ENCODE measurements at regions not wholly inside any gene's neighbourhood (a gene's known extent, or its start where the extent isn't known, plus 50 kb on each side); places are given as distances from the start of the nearest gene placed in this dataset.

DNA sequence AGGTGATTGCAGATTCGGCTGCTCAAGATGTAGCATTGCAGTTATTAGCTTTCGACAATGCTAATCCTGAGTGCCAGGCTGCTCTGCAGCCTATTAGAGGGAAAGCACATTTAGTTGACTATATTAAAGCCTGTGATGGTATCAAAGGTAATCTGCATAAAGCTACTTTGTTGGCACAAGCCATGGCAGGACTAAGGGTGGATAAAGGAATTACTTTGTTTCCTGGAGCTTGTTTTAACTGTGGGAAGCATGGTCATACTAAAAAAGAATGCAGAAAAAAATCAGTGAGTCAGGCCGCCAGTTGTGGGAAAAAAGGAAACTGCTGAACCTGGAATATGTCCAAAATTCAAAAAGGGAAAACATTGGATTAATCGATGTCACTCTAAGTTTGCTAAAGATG, 154.9 kb upstream of the TECRL start:
- no peak for TF ChIP-seq EP300 (IDR thresholded peaks at IDR 0.05)
- TF ChIP-seq, protein P1, sequence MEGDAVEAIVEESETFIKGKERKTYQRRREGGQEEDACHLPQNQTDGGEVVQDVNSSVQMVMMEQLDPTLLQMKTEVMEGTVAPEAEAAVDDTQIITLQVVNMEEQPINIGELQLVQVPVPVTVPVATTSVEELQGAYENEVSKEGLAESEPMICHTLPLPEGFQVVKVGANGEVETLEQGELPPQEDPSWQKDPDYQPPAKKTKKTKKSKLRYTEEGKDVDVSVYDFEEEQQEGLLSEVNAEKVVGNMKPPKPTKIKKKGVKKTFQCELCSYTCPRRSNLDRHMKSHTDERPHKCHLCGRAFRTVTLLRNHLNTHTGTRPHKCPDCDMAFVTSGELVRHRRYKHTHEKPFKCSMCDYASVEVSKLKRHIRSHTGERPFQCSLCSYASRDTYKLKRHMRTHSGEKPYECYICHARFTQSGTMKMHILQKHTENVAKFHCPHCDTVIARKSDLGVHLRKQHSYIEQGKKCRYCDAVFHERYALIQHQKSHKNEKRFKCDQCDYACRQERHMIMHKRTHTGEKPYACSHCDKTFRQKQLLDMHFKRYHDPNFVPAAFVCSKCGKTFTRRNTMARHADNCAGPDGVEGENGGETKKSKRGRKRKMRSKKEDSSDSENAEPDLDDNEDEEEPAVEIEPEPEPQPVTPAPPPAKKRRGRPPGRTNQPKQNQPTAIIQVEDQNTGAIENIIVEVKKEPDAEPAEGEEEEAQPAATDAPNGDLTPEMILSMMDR (IDR thresholded peaks at IDR 0.05) = no peak
